ENCODE measurements at regions not wholly inside any gene's neighbourhood (a gene's known extent, or its start where the extent isn't known, plus 50 kb on each side); places are given as distances from the start of the nearest gene placed in this dataset.

- Histone ChIP-seq H3K9me3 (no peaks in the 10 kb centered on the region), H3K4me2 (no peak overlapping the region), H3K4me1 (no peaks in the 10 kb centered on the region), H3K4me3 (no peak overlapping the region), H3K27ac (no peak overlapping the region)
- POLR2A ChIA-PET = no interaction called here
- peak; percentile 7 for FAIRE-seq
- TF ChIP-seq SREBF2 (IDR thresholded peaks at IDR 0.05) (no peak), REST (IDR thresholded peaks at IDR 0.05) (no peak), RNF2 (IDR thresholded peaks at IDR 0.05; ENCODE audit: borderline replicate concordance, low read depth) (no peak), FOXS1 (CRISPR knock-in tag; IDR thresholded peaks at IDR 0.05) (no peak), MAFK (IDR thresholded peaks at IDR 0.05; ENCODE audit: partially characterized antibody) (no peak), MAX (IDR thresholded peaks at IDR 0.05) (no peak), CHD4 (IDR thresholded peaks at IDR 0.05; ENCODE audit: borderline replicate concordance) (no peak), EHMT2 (IDR thresholded peaks at IDR 0.05; ENCODE audit: low read depth) (no peak), BHLHE40 (IDR thresholded peaks at IDR 0.05; ENCODE audit: low read depth, low read length) (no peak), USF2 (IDR thresholded peaks at IDR 0.05) (no peak), ELK1 (IDR thresholded peaks at IDR 0.05; ENCODE audit: low read depth, low read length) (no peak), EP300 (IDR thresholded peaks at IDR 0.05) (no peak), EHF (CRISPR knock-in tag; IDR thresholded peaks at IDR 0.05) (no peak), PHF8 (IDR thresholded peaks at IDR 0.05; ENCODE audit: borderline replicate concordance, low read depth) (no peak), HDAC2 (IDR thresholded peaks at IDR 0.05) (no peak), JUN (IDR thresholded peaks at IDR 0.05) (no peak), KDM1A (IDR thresholded peaks at IDR 0.05; ENCODE audit: low read depth) (no peak), JUNB (IDR thresholded peaks at IDR 0.05) (no peak), HEYL (CRISPR knock-in tag; IDR thresholded peaks at IDR 0.05) (no peak)
- no peak for ATAC-seq
- CTCF ChIA-PET = no interaction called here
- DNase-seq (ENCODE audit: low read depth in 1 of 2, low spot score in 1 of 2) = no peak
Measured at GRCh38 chr5:39661026-39661779, 236.4 kb upstream of the DAB2 start.

GRCh38 chr5:39660020-39660419 lies 235.2 kb upstream of the DAB2 start:
- Histone ChIP-seq H3K27ac (no peak overlapping the region), H3K4me2 (no peak overlapping the region), H3K9me3 (no peaks in the 10 kb centered on the region), H3K4me1 (no peaks in the 10 kb centered on the region), H3K4me3 (no peak overlapping the region)
- DNase-seq (ENCODE audit: low read depth in 1 of 2, low spot score in 1 of 2) (no peak), FAIRE-seq (no peak), ATAC-seq (no peak)
- ChIA-PET CTCF (no interaction called here), POLR2A (no interaction called here)
- TF ChIP-seq HDAC2 (IDR thresholded peaks at IDR 0.05) = no peak
- no peak for TF ChIP-seq HES2 (IDR thresholded peaks at IDR 0.05)
- TF ChIP-seq JUN (IDR thresholded peaks at IDR 0.05) = no peak
- no peak for TF ChIP-seq ATOH8 (CRISPR knock-in tag; IDR thresholded peaks at IDR 0.05; ENCODE audit: low read depth)
- TF ChIP-seq RCOR1 (IDR thresholded peaks at IDR 0.05; ENCODE audit: low read depth, low read length) = no peak
- TF ChIP-seq RFX5 (IDR thresholded peaks at IDR 0.05) = no peak
- TF ChIP-seq JUNB (IDR thresholded peaks at IDR 0.05) = no peak
- 53% methylated on average over 1 of the region's 1 CpG for WGBS (ENCODE audit: missing lambda C conversion rate)
